GM18520 (cell line): ENCODE measurements at regions not wholly inside any gene's neighbourhood (a gene's known extent, or its start where the extent isn't known, plus 50 kb on each side); places are given as distances from the start of the nearest gene placed in this dataset.
"Not testable (repeated sequence)": the region's sequence is repeated elsewhere in the genome, so short reads cannot be mapped to it uniquely, and the experiment has no call there.

ENCODE experiments used
- ATAC-seq: cut with Tn5 transposase; IDR thresholded peaks from one replicate; pipeline ENCODE4 v1.9.1; 2021; ENCODE audit not compliant: unreplicated experiment

GRCh38 chr20:57980506-57980905 lies 247.9 kb downstream of the ANKRD60 start:
- no peak for ATAC-seq

DNA sequence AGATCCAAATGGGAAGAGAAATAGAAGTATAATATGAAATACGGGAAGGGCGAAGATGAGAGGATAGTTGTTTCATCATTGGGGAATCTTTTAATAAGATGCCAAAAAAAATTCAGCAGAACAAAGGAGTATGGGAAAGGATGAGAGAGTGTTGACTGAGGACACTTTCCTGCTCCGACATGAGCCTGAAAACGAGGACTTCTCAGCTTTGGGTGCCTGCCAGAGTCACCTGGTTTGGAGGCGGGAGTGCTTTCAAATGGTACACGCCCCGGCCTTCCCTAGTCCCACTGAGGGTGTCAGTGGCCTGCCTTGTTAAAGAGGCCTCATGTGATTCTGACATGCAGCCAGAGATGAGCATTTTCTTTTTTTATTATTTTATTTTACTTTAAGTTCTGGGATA lies 250.9 kb downstream of the ANKRD60 start:
- no peak for ATAC-seq

GRCh38 chr20:57977141-57977540 lies 251.3 kb downstream of the ANKRD60 start:
- ATAC-seq: no peak

DNA sequence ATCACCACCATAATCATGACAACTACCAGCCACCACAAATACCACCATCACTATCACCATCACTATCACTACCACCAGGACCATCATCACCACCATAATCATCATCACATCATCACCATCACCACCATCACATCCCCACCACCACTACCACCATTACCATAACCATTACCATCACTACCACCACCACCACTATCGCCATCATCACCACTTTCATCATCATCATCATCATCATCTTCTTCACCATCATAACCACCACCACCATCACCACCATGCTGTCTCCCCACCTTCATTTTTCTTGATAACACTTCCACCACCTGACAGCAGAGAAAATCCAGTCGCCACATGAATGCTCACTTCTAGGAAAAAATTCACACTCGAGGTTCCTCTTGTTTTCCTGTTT lies 253.6 kb downstream of the ANKRD60 start:
- ATAC-seq: no peak

DNA sequence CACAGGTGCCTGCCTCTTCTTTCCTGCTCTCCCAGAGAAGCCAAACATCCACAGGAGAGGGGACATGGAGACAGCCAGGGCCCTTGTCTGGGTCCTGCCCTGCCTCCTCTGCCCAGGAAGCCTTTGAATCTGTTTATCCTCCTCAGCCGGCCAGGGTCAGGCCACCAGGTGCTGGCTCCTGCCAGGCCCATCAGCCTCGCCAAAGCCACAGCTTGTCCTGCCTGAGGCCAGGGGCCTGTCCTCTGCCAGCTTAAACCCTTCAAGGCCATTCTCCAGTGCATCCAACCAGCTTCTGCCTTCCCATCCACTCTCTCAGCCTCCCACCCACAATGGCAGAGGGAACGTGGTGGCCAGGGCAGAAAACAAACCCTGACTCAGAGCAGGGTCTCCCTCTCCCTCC lies 254.6 kb downstream of the ANKRD60 start:
- no peak for ATAC-seq

DNA sequence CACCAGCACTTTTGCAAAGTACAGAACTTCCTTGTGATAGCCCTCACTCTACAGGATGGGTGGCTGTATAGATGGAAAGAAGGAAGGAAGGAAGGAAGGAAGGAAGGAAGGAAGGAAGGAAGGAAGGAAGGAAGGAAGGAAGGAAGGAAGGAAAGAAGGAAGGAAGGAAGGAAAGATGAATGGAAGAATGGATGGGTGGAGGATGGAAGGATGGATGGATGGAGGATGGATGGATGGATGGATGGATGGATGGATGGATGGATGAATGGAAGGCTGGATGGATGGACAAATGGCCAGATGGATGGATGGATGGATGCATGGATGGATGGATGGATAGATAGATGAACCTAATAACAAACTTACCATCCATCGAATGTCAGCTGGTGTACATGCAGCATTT lies 256.9 kb downstream of the ANKRD60 start:
- ATAC-seq: not testable (repeated sequence)

- ATAC-seq: no peak
Observed at GRCh38 chr20:57970856-57971255, 257.6 kb downstream of the ANKRD60 start.

DNA sequence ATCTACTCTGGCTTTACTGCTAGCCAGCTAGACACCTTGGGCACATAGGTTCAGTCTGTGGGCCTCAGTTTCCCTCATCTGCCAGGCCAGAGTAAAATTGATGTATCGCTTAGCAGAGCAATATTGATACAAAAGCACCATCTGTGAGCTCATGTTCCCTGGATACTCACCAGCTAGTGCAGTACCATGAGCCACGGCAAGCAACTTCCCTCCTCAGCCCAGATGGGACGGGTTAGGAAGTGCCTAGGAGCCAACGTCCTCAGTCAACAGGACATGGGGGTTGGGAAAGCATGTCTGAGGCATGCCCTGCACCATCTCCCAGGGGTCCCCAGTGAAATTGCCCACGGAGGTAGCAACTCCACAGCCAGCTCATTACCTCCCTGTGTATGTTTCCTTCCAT lies 258.3 kb downstream of the ANKRD60 start:
- ATAC-seq: no peak

- ATAC-seq: no peak
Observed at GRCh38 chr20:57968120-57968519, 258.3 kb upstream of the PMEPA1 start.

DNA sequence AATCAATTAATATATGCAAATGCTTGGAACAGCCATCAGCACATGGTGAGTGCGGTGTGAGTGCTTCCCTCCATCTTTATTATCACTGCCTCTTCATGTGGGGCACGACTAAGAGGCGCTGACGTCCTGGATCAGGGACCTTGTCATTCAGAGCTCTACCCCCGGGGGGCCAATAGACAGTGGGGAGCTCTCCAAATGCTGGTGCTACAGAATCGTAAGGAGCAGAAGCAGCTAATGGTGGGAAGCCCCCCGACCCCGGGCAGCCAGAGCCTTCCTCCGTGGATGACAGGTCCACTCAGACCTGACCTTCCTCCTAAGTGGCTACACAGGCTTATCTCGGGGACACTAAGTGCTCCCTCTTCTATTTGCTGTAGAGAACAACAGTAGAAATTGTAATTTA lies 257.5 kb upstream of the PMEPA1 start:
- ATAC-seq: no peak

DNA sequence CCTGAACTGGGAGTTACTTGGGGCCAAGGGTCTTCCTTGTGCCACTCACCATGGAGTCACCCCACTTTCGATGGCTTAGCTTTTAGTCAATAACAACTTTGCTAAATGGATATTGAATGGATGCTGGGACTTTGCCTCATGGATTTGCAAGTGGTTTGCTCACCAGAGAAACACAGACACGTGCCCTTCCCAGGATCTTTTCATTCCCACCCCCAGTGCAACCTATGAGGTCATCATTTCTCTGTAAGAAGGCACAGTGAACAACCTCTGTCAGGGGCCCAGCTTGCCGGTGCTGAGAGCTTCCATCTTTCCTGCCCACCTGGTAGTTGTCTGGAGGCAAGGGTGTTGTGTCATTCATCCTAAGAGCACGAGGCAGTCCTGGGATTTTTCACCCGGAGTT lies 256.8 kb upstream of the PMEPA1 start:
- no peak for ATAC-seq

- no peak for ATAC-seq
Observed at GRCh38 chr20:57965441-57965840, 255.6 kb upstream of the PMEPA1 start.

DNA sequence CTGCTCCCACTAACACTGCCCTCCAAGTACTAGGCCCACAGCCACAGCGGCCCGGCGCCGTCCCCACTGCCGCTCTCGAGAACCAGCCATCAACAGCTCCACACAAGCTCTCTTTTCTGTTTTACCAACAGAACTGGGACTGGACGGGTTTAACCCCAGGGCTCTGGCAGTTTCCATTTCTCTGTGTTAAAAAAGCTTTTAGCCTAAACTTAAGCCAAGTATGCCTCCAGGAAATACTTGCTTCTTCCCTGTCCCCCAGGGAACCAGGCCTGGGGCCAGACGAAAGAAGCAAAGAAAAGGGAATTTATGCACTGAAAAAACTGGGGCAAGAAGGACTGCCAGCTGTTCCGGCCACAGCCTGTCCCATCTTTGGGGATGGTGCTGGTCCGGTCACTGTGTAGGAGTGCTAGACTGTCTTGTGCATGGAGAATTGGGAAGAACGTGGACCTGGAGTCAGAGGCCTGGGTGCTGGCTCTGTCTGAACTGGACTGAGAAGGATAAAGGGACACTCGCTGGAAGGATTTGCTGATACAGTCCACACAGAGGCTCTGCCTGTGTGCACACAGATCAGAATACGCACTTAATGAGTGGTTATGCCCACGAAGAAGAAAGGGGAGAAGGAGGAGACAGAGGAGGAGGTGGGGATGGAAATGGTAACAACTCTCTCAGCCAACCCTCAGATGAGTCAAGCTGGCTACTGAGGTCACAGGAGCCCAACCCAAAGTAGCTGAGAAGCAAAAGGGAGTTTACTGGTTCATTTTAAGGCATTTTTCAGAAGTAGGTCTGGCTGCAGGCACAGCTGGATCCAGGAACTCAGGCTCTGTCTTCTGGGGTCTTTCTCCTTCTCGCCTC lies 254.4 kb upstream of the PMEPA1 start:
- no peak for ATAC-seq

DNA sequence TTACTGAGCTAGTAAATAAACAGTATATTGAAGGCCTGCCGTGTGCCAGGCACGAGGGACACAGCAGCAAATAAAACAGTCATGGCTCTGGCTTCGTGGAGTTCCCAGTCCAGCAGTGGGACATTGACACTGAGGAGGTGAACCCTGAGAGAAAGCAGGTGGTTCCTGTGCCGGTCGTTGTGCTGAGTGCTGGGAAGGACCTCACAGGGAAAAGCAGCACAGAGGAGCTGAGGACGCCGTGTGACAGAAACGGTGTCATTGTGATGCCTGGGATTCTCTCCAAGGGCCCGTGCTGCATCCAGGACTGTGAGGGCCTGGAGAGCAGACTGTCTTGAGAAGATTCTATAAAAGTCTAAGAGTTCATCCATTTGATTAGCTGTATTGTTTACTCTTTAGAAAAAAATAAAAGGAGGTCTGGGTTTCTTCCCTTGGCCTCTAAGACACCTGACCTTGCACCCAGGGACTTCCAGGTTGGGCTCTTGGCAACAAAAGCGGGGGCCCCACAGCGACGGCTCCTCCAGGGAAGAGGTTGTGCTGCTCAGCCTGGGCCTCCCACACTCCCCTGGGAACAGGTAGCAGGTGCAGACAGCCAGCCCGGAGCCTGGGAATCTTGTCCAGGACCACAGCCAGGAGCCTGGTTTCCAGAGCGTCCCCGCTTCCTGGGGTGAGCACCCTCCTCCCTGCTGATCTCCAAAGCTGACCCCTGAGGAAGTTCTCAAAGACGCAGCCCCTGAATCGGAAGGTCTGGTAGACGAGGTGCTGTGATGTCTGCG lies 251.2 kb upstream of the PMEPA1 start:
- no peak for ATAC-seq

GRCh38 chr20:57959589-57959988 lies 249.8 kb upstream of the PMEPA1 start:
- ATAC-seq: no peak

GRCh38 chr20:57959018-57959417 lies 249.2 kb upstream of the PMEPA1 start:
- no peak for ATAC-seq

GRCh38 chr20:57958050-57958420 lies 248.2 kb upstream of the PMEPA1 start:
- ATAC-seq: no peak

GRCh38 chr20:57957411-57958049 lies 247.7 kb upstream of the PMEPA1 start:
- ATAC-seq: no peak

DNA sequence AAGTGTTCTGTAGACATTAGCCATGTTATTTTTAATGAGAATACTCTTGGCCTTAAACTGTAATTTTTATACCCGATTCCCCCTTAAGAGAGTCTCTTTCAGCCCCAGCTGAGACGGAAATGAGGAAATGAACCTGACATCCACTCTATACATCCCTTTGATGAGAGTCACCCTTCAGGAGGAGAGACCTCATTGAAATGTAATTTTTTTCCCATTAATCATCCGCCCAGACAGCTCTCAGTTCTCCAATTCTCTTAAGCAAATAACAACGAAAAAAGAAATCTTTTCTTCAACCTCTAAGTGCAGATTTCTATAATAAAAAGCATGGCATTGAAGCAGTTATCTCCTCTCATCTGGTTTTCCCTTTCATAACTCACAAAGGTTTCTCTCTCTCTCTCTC lies 243.8 kb upstream of the PMEPA1 start:
- no peak for ATAC-seq

- no peak for ATAC-seq
Observed at GRCh38 chr20:57952136-57952535, 242.3 kb upstream of the PMEPA1 start.

DNA sequence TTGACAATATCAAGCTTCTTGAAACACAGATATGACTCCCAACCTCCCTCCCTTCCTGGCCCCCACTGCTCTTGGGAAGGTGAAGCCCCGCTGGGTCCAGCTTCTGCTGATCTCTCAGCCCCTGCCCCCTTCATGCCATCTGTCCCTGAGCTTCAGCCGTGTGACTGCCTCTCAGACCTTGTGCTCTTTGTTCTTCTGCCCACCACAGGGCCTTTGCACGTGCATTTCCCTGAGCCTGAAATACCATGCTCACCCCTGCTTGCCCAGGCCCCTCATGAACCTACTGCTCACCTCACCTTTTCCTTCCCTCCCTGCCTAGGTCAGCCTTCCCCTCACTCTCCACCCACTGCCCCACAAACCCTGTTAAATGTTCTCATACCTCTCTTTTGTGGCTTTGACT lies 241.7 kb upstream of the PMEPA1 start:
- ATAC-seq: no peak
